Panc1 (cell line): ENCODE measurements at regions not wholly inside any gene's neighbourhood (a gene's known extent, or its start where the extent isn't known, plus 50 kb on each side); places are given as distances from the start of the nearest gene placed in this dataset.

ENCODE experiments used
- ATAC-seq: fragments of 200-7000 bp; cut with Tn5 transposase; 2 replicates; pipeline ENCODE4 v1.9.1; 2020; ENCODE audit warnings: mild to moderate bottlenecking, moderate library complexity
- BruUV-seq: library from RNA; stranded (reverse); fragments of 400-500 nt; replicated peaks from 2 replicates; lab custom pipeline; 2021; lab: Mats Ljungman, UMichigan
- CTCF ChIA-PET: fragments of 300-600 bp; sonication (Branson Sonifier 250); formaldehyde crosslinking; loops from one replicate; lab custom pipeline; 2022; ENCODE audit warnings: antibody characterized with exemption; lab: Charles Lee
- POLR2A ChIA-PET: fragments of 300-600 bp; sonication (Branson Sonifier 250); formaldehyde crosslinking; loops from one replicate; lab custom pipeline; 2022; ENCODE audit warnings: antibody characterized with exemption; lab: Charles Lee
- DNase-seq: peaks from one replicate; pipeline ENCODE4 v3.0.0-alpha.2; 2010; ENCODE audit warnings: low read depth, low spot score
- H3K27ac ChIP-seq: 2 replicates; pipeline ENCODE4 v1.5.1; 2011; ENCODE audit warnings: mild to moderate bottlenecking, low read length, inconsistent platforms
- H3K27me3 ChIP-seq: fragments of 200-500 bp; sonication (Bioruptor generic); 2 replicates; pipeline ENCODE4 v1.6.0; 2014; ENCODE audit warnings: low read length, inconsistent platforms; ENCODE audit not compliant: control insufficient read depth, insufficient read depth
- H3K36me3 ChIP-seq: fragments of 200-500 bp; sonication (Bioruptor generic); 2 replicates; pipeline ENCODE4 v1.5.1; 2014; ENCODE audit warnings: inconsistent platforms, mild to moderate bottlenecking, low read length, moderate library complexity; ENCODE audit not compliant: control insufficient read depth, insufficient read depth
- H3K4me1 ChIP-seq: 2 replicates; pipeline ENCODE4 v1.5.1; 2011; ENCODE audit warnings: inconsistent platforms, mild to moderate bottlenecking, low read length, moderate library complexity; ENCODE audit not compliant: control insufficient read depth, insufficient read depth
- H3K4me3 ChIP-seq, 2 experiments: 2 replicates each; pipeline ENCODE4 v1.5.1; 2011 to 2012; ENCODE audit warnings: low read depth in 2 of 2, low read length in 2 of 2, mild to moderate bottlenecking in 2 of 2, inconsistent platforms in 1 of 2, moderate library complexity in 1 of 2
- H3K9me3 ChIP-seq: fragments of 200-500 bp; sonication (Bioruptor generic); 2 replicates; pipeline ENCODE4 v1.5.1; 2014; ENCODE audit warnings: low read depth, mild to moderate bottlenecking, inconsistent platforms, low read length, moderate library complexity; ENCODE audit not compliant: control insufficient read depth, insufficient read depth
- CTCF ChIP-seq: fragments of 450-650 bp; IDR thresholded peaks from 2 replicates; pipeline ENCODE4 v1.5.1; 2017; ENCODE audit warnings: mild to moderate bottlenecking
- POLR2AphosphoS5 ChIP-seq: IDR thresholded peaks from 2 replicates; pipeline ENCODE4 v1.6.1; 2012; ENCODE audit warnings: mild to moderate bottlenecking, low read depth, low read length, moderate library complexity
- REST ChIP-seq, 2 experiments: IDR thresholded peaks; 2 replicates each; pipeline ENCODE4 v1.6.1; 2011 to 2012; ENCODE audit warnings: low read depth in 2 of 2, control low read depth in 1 of 2, low read length in 1 of 2, mild to moderate bottlenecking in 1 of 2, moderate library complexity in 1 of 2; ENCODE audit not compliant: insufficient read depth in 1 of 2
- SIN3A ChIP-seq: IDR thresholded peaks from 2 replicates; pipeline ENCODE4 v1.6.1; 2012; ENCODE audit warnings: low read depth, mild to moderate bottlenecking, low read length, moderate library complexity, borderline replicate concordance; ENCODE audit not compliant: insufficient read depth
- TCF7L2 ChIP-seq: IDR thresholded peaks from 2 replicates; pipeline ENCODE4 v1.6.1; 2011; ENCODE audit warnings: mild to moderate bottlenecking, low read depth, low read length, inconsistent platforms
- in situ Hi-C: cut with HindIII; loops from 2 replicates; pipeline ENCODE4 v1.10.0; 2016; ENCODE audit warnings: low sequenced_read_pairs, low pct_unique_long_range_greater_than_20kb
- intact Hi-C: fragments of 100-400 bp; cut with micrococcal nuclease; formaldehyde crosslinking; loops from one replicate; pipeline ENCODE4 v1.10.0; 2022; ENCODE audit not compliant: unreplicated experiment

- ATAC-seq = no peak
- Histone ChIP-seq H3K4me1 (no peaks in the 10 kb centered on the region), H3K9me3 (no peaks in the 10 kb centered on the region), H3K27ac (no peak overlapping the region), H3K4me3 (no peak overlapping the region), H3K27me3 (no peaks in the 10 kb centered on the region), H3K36me3 (no peaks in the 10 kb centered on the region)
- no peak for DNase-seq
- BruUV-seq = no TSS peak
- ChIA-PET CTCF (no interaction called here), POLR2A (no interaction called here)
- intact Hi-C loops (no loop called here), in situ Hi-C loops (no loop called here)
- TF ChIP-seq CTCF = no peak
Observed at GRCh38 chr2:223269386-223269785, 217.4 kb downstream of the KCNE4 start.

GRCh38 chr2:223270548-223270947, 218.6 kb downstream of the KCNE4 start:
- CTCF ChIA-PET = no interaction called here
- in situ Hi-C loops = no loop called here

More at GRCh38 chr2:223270548-223270947, 218.6 kb downstream of the KCNE4 start:
- no peak overlapping the region for H3K4me3 ChIP-seq
- no peaks in the 10 kb centered on the region for H3K36me3 ChIP-seq
- no peak overlapping the region for H3K27ac ChIP-seq
- BruUV-seq = no TSS peak
- POLR2A ChIA-PET = no interaction called here
- intact Hi-C loops = no loop called here
- no peaks in the 10 kb centered on the region for H3K9me3 ChIP-seq
- H3K27me3 ChIP-seq = no peaks in the 10 kb centered on the region
- no peak for TF ChIP-seq TCF7L2
- TF ChIP-seq CTCF = no peak
- no peak for TF ChIP-seq SIN3A
- TF ChIP-seq REST (IDR thresholded peaks at IDR 0.05; ENCODE audit: insufficient read depth in 1 of 2, low read depth in 2 of 2, low read length in 1 of 2) = no peak
- no peak for TF ChIP-seq POLR2AphosphoS5
- no peak for ATAC-seq
- no peaks in the 10 kb centered on the region for H3K4me1 ChIP-seq
- no peak for DNase-seq
